H1 (cell line): ENCODE measurements at regions not wholly inside any gene's neighbourhood (a gene's known extent, or its start where the extent isn't known, plus 50 kb on each side); places are given as distances from the start of the nearest gene placed in this dataset.

Experiments used
- CTCF ChIP-seq, 3 experiments: IDR thresholded peaks; 1 replicate in 2 of 3; 2 replicates in 1 of 3; pipeline versions ENCODE4 v1.5.1 to v1.6.1; 2011; ENCODE audit warnings: low read length in 3 of 3, mild to moderate bottlenecking in 3 of 3, inconsistent platforms in 2 of 3, low read depth in 1 of 3, moderate library complexity in 1 of 3; ENCODE audit not compliant: insufficient read depth in 1 of 3; ENCODE audit errors: control extremely low read depth in 1 of 3
- JUN ChIP-seq: IDR thresholded peaks from 2 replicates; pipeline ENCODE4 v1.6.1; 2011; ENCODE audit warnings: low read depth, mild to moderate bottlenecking, improper control_type of control experiment, low read length
- SAP30 ChIP-seq: fragments of 300-600 bp; sonication (generic); IDR thresholded peaks from 2 replicates; pipeline ENCODE4 v1.7.1; 2012; ENCODE audit warnings: low read length, moderate library complexity, mild to moderate bottlenecking, inconsistent platforms; ENCODE audit not compliant: insufficient read depth, insufficient replicate concordance
- SP1 ChIP-seq: IDR thresholded peaks from 2 replicates; pipeline ENCODE4 v1.6.1; 2011; ENCODE audit warnings: low read depth, low read length

DNA sequence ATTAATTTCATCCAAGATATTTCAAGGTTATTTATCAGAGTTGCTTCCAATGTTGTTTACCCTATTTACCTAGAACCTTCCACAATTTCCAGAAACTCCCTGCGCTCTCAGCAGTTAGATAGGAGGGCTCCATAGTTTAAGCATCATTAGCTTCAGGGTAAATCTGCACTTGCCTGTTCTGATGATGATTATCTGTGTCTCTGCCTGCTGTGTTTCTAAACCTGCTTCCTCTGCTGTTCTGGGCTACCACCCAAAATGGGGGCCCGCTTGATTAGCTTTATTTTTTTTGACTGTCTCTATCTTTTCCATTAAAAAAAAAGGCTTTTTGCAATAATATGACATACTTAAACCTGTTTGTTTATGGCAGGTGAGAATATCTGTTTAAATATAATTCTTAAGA is 472.4 kb downstream of the DIPK2A start (continued):
- TF ChIP-seq SP1, result no peak
- no peak for TF ChIP-seq JUN
- TF ChIP-seq CTCF (IDR thresholded peaks at IDR 0.05; ENCODE audit: control extremely low read depth in 1 of 3, insufficient read depth in 1 of 3, low read depth in 1 of 3, low read length in 3 of 3), result no peak
- no peak for TF ChIP-seq SAP30
